ENCODE measurements at regions not wholly inside any gene's neighbourhood (a gene's known extent, or its start where the extent isn't known, plus 50 kb on each side); places are given as distances from the start of the nearest gene placed in this dataset.

GRCh38 chr11:129528296-129528695 is 152.6 kb downstream of the BARX2 start:
- no peak overlapping the region for H3K27ac ChIP-seq (ENCODE audit: control insufficient read depth, insufficient read depth)
- POLR2A ChIA-PET: no interaction called here
- no peak for FAIRE-seq
- H3K9ac ChIP-seq (ENCODE audit: control insufficient read depth, insufficient read depth, low read length): no peak overlapping the region
- H3K4me1 ChIP-seq (ENCODE audit: control insufficient read depth, insufficient read depth, low read length): no peaks in the 10 kb centered on the region
- RAD21 ChIA-PET (ENCODE audit: unreplicated experiment): no interaction called here
- no peak overlapping the region for H3K4me3 ChIP-seq
- TF ChIP-seq NR2F1 (conservative IDR thresholded peaks at IDR 0.05) (no peak), IKZF1 (conservative IDR thresholded peaks at IDR 0.05) (no peak), KDM1A (IDR thresholded peaks at IDR 0.05; ENCODE audit: borderline replicate concordance) (no peak), SMC3 (IDR thresholded peaks at IDR 0.05; ENCODE audit: borderline replicate concordance, low read length) (no peak), FOXM1 (IDR thresholded peaks at IDR 0.05; ENCODE audit: low read depth, low read length) (no peak), ZNF622 (IDR thresholded peaks at IDR 0.05) (no peak), SMARCA5 (IDR thresholded peaks at IDR 0.05) (no peak), CREB1 (IDR thresholded peaks at IDR 0.05; ENCODE audit: low read depth) (no peak), ESRRA (IDR thresholded peaks at IDR 0.05; ENCODE audit: low read length) (no peak)
- TF ChIP-seq, protein P1, sequence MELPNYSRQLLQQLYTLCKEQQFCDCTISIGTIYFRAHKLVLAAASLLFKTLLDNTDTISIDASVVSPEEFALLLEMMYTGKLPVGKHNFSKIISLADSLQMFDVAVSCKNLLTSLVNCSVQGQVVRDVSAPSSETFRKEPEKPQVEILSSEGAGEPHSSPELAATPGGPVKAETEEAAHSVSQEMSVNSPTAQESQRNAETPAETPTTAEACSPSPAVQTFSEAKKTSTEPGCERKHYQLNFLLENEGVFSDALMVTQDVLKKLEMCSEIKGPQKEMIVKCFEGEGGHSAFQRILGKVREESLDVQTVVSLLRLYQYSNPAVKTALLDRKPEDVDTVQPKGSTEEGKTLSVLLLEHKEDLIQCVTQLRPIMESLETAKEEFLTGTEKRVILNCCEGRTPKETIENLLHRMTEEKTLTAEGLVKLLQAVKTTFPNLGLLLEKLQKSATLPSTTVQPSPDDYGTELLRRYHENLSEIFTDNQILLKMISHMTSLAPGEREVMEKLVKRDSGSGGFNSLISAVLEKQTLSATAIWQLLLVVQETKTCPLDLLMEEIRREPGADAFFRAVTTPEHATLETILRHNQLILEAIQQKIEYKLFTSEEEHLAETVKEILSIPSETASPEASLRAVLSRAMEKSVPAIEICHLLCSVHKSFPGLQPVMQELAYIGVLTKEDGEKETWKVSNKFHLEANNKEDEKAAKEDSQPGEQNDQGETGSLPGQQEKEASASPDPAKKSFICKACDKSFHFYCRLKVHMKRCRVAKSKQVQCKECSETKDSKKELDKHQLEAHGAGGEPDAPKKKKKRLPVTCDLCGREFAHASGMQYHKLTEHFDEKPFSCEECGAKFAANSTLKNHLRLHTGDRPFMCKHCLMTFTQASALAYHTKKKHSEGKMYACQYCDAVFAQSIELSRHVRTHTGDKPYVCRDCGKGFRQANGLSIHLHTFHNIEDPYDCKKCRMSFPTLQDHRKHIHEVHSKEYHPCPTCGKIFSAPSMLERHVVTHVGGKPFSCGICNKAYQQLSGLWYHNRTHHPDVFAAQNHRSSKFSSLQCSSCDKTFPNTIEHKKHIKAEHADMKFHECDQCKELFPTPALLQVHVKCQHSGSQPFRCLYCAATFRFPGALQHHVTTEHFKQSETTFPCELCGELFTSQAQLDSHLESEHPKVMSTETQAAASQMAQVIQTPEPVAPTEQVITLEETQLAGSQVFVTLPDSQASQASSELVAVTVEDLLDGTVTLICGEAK (IDR thresholded peaks at IDR 0.05; ENCODE audit: borderline replicate concordance): no peak
- SMC1A ChIA-PET (ENCODE audit: uncharacterized antibody, unreplicated experiment): no interaction called here
- H2AFZ ChIP-seq (ENCODE audit: control insufficient read depth, low read depth, low read length): no peak overlapping the region
- CTCF ChIA-PET: no interaction called here
- no peaks in the 10 kb centered on the region for H3K79me2 ChIP-seq (ENCODE audit: control insufficient read depth, insufficient read depth, low read length)
- no TSS peak for BruUV-seq (replicated peaks)
- H3K4me2 ChIP-seq (ENCODE audit: control insufficient read depth, insufficient read depth): no peak overlapping the region
- no peak for ATAC-seq
- intact Hi-C loops (cut with micrococcal nuclease; ENCODE audit: unreplicated experiment) (no loop called here), in situ Hi-C loops (cut with MboI) (no loop called here)
- WGBS (ENCODE audit: insufficient coverage, insufficient replicate concordance, low lambda C conversion rate, missing lambda C conversion rate): 13% methylated on average over 2 of the region's 2 CpGs
- no peaks in the 10 kb centered on the region; a peak in 1 of 4 replicates for H3K27me3 ChIP-seq (replicated peaks in 1 of 2; ENCODE audit: control insufficient read depth in 2 of 2, insufficient read depth in 2 of 2, low read length in 1 of 2)
- no peaks in the 10 kb centered on the region for H3K9me3 ChIP-seq (replicated peaks; ENCODE audit: control insufficient read depth, insufficient read depth, low read length)
- no peak for DNase-seq (ENCODE audit: low read depth, low spot score)
- no peaks in the 10 kb centered on the region for H4K20me1 ChIP-seq (ENCODE audit: control insufficient read depth, insufficient read depth)
- H3K36me3 ChIP-seq (ENCODE audit: control insufficient read depth in 2 of 2, insufficient read depth in 2 of 2, low read length in 1 of 2): no peaks in the 10 kb centered on the region
